Muscle of leg (tissue), 3 donors: ENCODE measurements at regions not wholly inside any gene's neighbourhood (a gene's known extent, or its start where the extent isn't known, plus 50 kb on each side); places are given as distances from the start of the nearest gene placed in this dataset.

ENCODE experiments used
- DNase-seq: peaks from one replicate; pipeline ENCODE4 v3.0.0; 2013
- H3K27ac ChIP-seq: one replicate; pipeline ENCODE4 v1.5.1; 2013; ENCODE audit warnings: mild to moderate bottlenecking, low read length, control low read depth
- H3K27me3 ChIP-seq: one replicate; pipeline ENCODE4 v1.6.1; 2013; ENCODE audit warnings: low read length; ENCODE audit not compliant: control insufficient read depth, insufficient read depth
- H3K36me3 ChIP-seq: one replicate; pipeline ENCODE4 v1.6.1; 2013; ENCODE audit warnings: low read length; ENCODE audit not compliant: control insufficient read depth, insufficient read depth
- H3K4me1 ChIP-seq: one replicate; pipeline ENCODE4 v1.6.1; 2013; ENCODE audit warnings: low read length; ENCODE audit not compliant: control insufficient read depth, insufficient read depth
- H3K4me3 ChIP-seq: one replicate; pipeline ENCODE4 v1.5.1; 2013; ENCODE audit warnings: low read length, control low read depth
- H3K9me3 ChIP-seq: replicated peaks from 2 replicates; pipeline ENCODE4 v1.6.1; 2013; ENCODE audit warnings: low read depth, low read length; ENCODE audit not compliant: control insufficient read depth
- WGBS: methylation state at CpG from one replicate; pipeline ENCODE4 v1.1.5; 2013; ENCODE audit warnings: missing lambda C conversion rate; ENCODE audit not compliant: insufficient coverage; 5-methylcytosine and 5-hydroxymethylcytosine counted together

- Histone ChIP-seq H3K9me3 (no peaks in the 10 kb centered on the region), H3K4me3 (no peak overlapping the region), H3K27ac (no peak overlapping the region), H3K36me3 (no peaks in the 10 kb centered on the region), H3K4me1 (no peaks in the 10 kb centered on the region), H3K27me3 (no peaks in the 10 kb centered on the region)
- no peak for DNase-seq
Observed at GRCh38 chr11:111148953-111149352, 96.6 kb upstream of the POU2AF2 start.

GRCh38 chr11:111148121-111148520 is 97.4 kb upstream of the POU2AF2 start:
- Histone ChIP-seq H3K27ac (no peak overlapping the region), H3K9me3 (no peaks in the 10 kb centered on the region), H3K4me1 (no peaks in the 10 kb centered on the region), H3K27me3 (no peaks in the 10 kb centered on the region), H3K4me3 (no peak overlapping the region), H3K36me3 (no peaks in the 10 kb centered on the region)
- DNase-seq: no peak
- no CpG with 5 or more reads among the region's 3 CpGs for WGBS

GRCh38 chr11:111137846-111138245 is 107.7 kb upstream of the POU2AF2 start:
- no peaks in the 10 kb centered on the region for H3K27me3 ChIP-seq
- no peak overlapping the region for H3K27ac ChIP-seq
- peak; percentile 30 for DNase-seq
- H3K4me3 ChIP-seq: no peak overlapping the region
- H3K9me3 ChIP-seq: no peaks in the 10 kb centered on the region
- no peaks in the 10 kb centered on the region for H3K4me1 ChIP-seq
- no peaks in the 10 kb centered on the region for H3K36me3 ChIP-seq
- no CpG with 5 or more reads among the region's 1 CpG for WGBS

GRCh38 chr11:111135778-111136570 is 109.6 kb upstream of the POU2AF2 start:
- H3K27me3 ChIP-seq: no peaks in the 10 kb centered on the region
- no peaks in the 10 kb centered on the region for H3K36me3 ChIP-seq
- H3K9me3 ChIP-seq: no peaks in the 10 kb centered on the region
- no peaks in the 10 kb centered on the region for H3K4me1 ChIP-seq
- H3K4me3 ChIP-seq: no peak overlapping the region
- peak; percentile 52 for DNase-seq
- no peak overlapping the region for H3K27ac ChIP-seq
- WGBS: 57% methylated on average over 6 of the region's 11 CpGs

DNA sequence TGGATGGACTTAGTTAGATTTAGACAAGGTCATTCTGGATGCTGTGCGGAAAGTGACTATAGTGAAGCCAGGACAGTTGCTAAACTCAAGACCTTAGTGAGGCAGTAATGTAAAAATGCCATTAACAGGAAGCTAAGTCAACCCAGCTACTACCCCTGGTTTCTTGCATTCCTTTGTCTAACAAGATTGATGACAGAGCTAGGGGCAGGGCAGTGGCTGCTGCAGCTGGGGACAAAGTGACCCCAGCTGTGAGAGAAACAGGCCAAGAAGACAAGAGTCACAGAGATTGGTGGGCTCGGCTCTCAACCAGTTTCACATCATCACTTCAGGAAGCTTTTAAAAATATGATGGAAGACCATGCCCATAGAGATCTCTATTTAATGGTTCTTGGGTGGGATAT is 110.4 kb upstream of the POU2AF2 start:
- WGBS: 88% methylated on average over 1 of the region's 2 CpGs

GRCh38 chr11:111128076-111128870 is 117.3 kb upstream of the POU2AF2 start:
- Histone ChIP-seq H3K4me3 (no peak overlapping the region), H3K36me3 (no peaks in the 10 kb centered on the region), H3K27me3 (no peaks in the 10 kb centered on the region), H3K27ac (no peak overlapping the region), H3K4me1 (no peaks in the 10 kb centered on the region), H3K9me3 (no peaks in the 10 kb centered on the region)
- WGBS: 67% methylated on average over 1 of the region's 3 CpGs
- DNase-seq: no peak

More for the DNA sequence above, 110.4 kb upstream of the POU2AF2 start:
- no peak for DNase-seq
- no peaks in the 10 kb centered on the region for H3K27me3 ChIP-seq
- H3K9me3 ChIP-seq: no peaks in the 10 kb centered on the region
- no peaks in the 10 kb centered on the region for H3K36me3 ChIP-seq
- no peak overlapping the region for H3K4me3 ChIP-seq
- H3K4me1 ChIP-seq: no peaks in the 10 kb centered on the region
- H3K27ac ChIP-seq: no peak overlapping the region

GRCh38 chr11:111124724-111125123 is 120.8 kb upstream of the POU2AF2 start:
- no peaks in the 10 kb centered on the region for H3K36me3 ChIP-seq
- H3K27ac ChIP-seq: no peak overlapping the region
- no peak for DNase-seq
- peaks cover 7% of the 10 kb centered on the region for H3K4me1 ChIP-seq
- H3K9me3 ChIP-seq: no peaks in the 10 kb centered on the region
- no peak overlapping the region for H3K4me3 ChIP-seq
- no CpG with 5 or more reads among the region's 1 CpG for WGBS
- H3K27me3 ChIP-seq: no peaks in the 10 kb centered on the region

- Histone ChIP-seq H3K4me3 (no peak overlapping the region), H3K9me3 (no peaks in the 10 kb centered on the region), H3K27ac (peak overlapping the region; percentile 22), H3K4me1 (peaks cover 7% of the 10 kb centered on the region), H3K27me3 (no peaks in the 10 kb centered on the region), H3K36me3 (no peaks in the 10 kb centered on the region)
- no CpG with 5 or more reads among the region's 1 CpG for WGBS
- DNase-seq: no peak
Observed at GRCh38 chr11:111123463-111124398, 121.8 kb upstream of the POU2AF2 start.

DNA sequence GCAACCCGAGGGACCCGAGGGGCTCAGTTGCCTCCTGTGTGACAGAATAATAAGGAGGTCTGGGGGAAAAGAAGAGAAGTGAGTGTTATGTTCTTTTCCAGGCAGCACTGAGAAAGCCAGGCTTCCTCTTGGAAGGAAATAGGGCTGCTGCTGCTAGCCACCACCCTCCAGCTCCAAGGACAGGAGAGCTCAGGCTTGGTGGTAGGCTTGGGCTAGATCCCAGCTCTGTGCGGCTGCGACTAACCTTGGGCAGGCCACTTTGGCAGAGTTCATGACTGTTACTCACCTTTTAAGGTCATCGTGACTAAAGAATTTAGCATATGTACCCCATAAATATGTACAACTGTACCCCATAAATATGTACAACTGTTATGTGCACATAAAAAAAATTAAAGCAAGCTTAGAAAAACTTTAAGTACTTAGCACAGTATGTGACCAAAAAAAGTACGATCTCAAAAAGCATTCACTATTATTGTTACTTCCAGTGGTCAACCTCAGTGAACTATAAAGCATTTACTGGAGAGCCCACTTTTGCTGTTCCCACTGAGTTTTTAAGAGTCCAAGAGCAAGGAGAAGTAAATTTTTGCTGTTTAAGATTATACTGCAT is 124.7 kb upstream of the POU2AF2 start:
- Histone ChIP-seq H3K9me3 (no peaks in the 10 kb centered on the region), H3K27me3 (no peaks in the 10 kb centered on the region), H3K4me1 (peaks cover 7% of the 10 kb centered on the region), H3K4me3 (no peak overlapping the region), H3K36me3 (no peaks in the 10 kb centered on the region), H3K27ac (no peak overlapping the region)
- no peak for DNase-seq
- WGBS: 61% methylated on average over 2 of the region's 6 CpGs
